GM23338 (cell line): ENCODE measurements at regions not wholly inside any gene's neighbourhood (a gene's known extent, or its start where the extent isn't known, plus 50 kb on each side); places are given as distances from the start of the nearest gene placed in this dataset.
A peak's percentile ranks its signal among the peaks of the same experiment; 100 is the strongest.

Experiments
- ATAC-seq: fragments of 200-7000 bp; cut with Tn5 transposase; 3 replicates; pipeline ENCODE4 v1.9.1; 2020
- DNase-seq: peaks from one replicate; pipeline ENCODE4 v3.0.0-alpha.2; 2015; ENCODE audit warnings: low spot score
- H2AFZ ChIP-seq: fragments of 200-600 bp; sonication (generic); 2 replicates; pipeline ENCODE4 v1.8.0; 2016; ENCODE audit warnings: antibody characterized with exemption, mild to moderate bottlenecking, moderate library complexity
- H3F3A ChIP-seq: fragments of 200-600 bp; sonication (generic); replicated peaks from 2 replicates; pipeline ENCODE4 v1.8.0; 2017; ENCODE audit warnings: antibody characterized with exemption, mixed run types, low read depth
- H3K27ac ChIP-seq: fragments of 200-600 bp; sonication (generic); 2 replicates; pipeline ENCODE4 v1.6.1; 2016; ENCODE audit warnings: low read depth
- H3K27me3 ChIP-seq: fragments of 200-600 bp; sonication (generic); 2 replicates; pipeline ENCODE4 v1.8.0; 2016; ENCODE audit warnings: mild to moderate bottlenecking, mixed run types, moderate library complexity; ENCODE audit not compliant: insufficient read depth
- H3K36me3 ChIP-seq: fragments of 200-600 bp; sonication (generic); 2 replicates; pipeline ENCODE4 v1.8.0; 2016; ENCODE audit warnings: mild to moderate bottlenecking; ENCODE audit not compliant: insufficient read depth
- H3K4me1 ChIP-seq: fragments of 200-600 bp; sonication (generic); 2 replicates; pipeline ENCODE4 v1.8.0; 2016; ENCODE audit warnings: mild to moderate bottlenecking, moderate library complexity; ENCODE audit not compliant: insufficient read depth
- H3K4me2 ChIP-seq: fragments of 200-600 bp; sonication (generic); 2 replicates; pipeline ENCODE4 v1.7.1; 2017; ENCODE audit warnings: mixed run types
- H3K4me3 ChIP-seq: fragments of 200-600 bp; sonication (generic); 2 replicates; pipeline ENCODE4 v1.6.1; 2016; ENCODE audit warnings: mixed run types
- H3K79me2 ChIP-seq: fragments of 200-600 bp; sonication (generic); replicated peaks from 2 replicates; pipeline ENCODE4 v1.8.0; 2017; ENCODE audit warnings: mild to moderate bottlenecking; ENCODE audit not compliant: insufficient read depth
- H3K9me2 ChIP-seq: fragments of 200-600 bp; sonication (generic); 2 replicates; pipeline ENCODE4 v1.8.0; 2017; ENCODE audit not compliant: insufficient read depth
- H4K20me1 ChIP-seq: fragments of 200-600 bp; sonication (generic); replicated peaks from 2 replicates; pipeline ENCODE4 v1.8.0; 2017; ENCODE audit warnings: mild to moderate bottlenecking; ENCODE audit not compliant: insufficient read depth
- H3K27ac Mint-ChIP-seq: 2 replicates; pipeline ENCODE4 v1.8.0; 2020; ENCODE audit warnings: inconsistent platforms, mild to moderate bottlenecking, moderate library complexity, mixed read lengths
- H3K27me3 Mint-ChIP-seq: 3 replicates; pipeline ENCODE4 v1.8.0; 2022; ENCODE audit warnings: low read depth, mild to moderate bottlenecking, moderate library complexity, mixed read lengths, inconsistent platforms; ENCODE audit not compliant: insufficient read depth, poor library complexity
- H3K36me3 Mint-ChIP-seq: 3 replicates; pipeline ENCODE4 v1.8.0; 2021; ENCODE audit warnings: low read depth, mild to moderate bottlenecking, inconsistent platforms, moderate library complexity, mixed read lengths
- H3K4me1 Mint-ChIP-seq: 3 replicates; pipeline ENCODE4 v1.8.0; 2020; ENCODE audit warnings: mild to moderate bottlenecking, inconsistent platforms, mixed read lengths
- H3K4me3 Mint-ChIP-seq: 3 replicates; pipeline ENCODE4 v1.8.0; 2021; ENCODE audit warnings: moderate library complexity, mild to moderate bottlenecking, inconsistent platforms, mixed read lengths
- H3K9me3 Mint-ChIP-seq: 3 replicates; pipeline ENCODE4 v1.8.0; 2020; ENCODE audit warnings: moderate library complexity, mild to moderate bottlenecking, inconsistent platforms, mixed read lengths
- CREB1 ChIP-seq: fragments of 250-450 bp; sonication (Bioruptor Pico); IDR thresholded peaks from 2 replicates; pipeline ENCODE4 v1.5.0; 2020; ENCODE audit warnings: low read depth, mild to moderate bottlenecking, moderate library complexity
- CTCF ChIP-seq, 2 experiments: fragments of 200-600 bp in 1 of 2; sonication (generic) in 1 of 2; conservative IDR thresholded peaks; 2 replicates each; pipeline versions ENCODE4 v1.5.1 to v1.6.1; 2016 to 2017; ENCODE audit warnings: antibody characterized with exemption in 2 of 2, low read depth in 2 of 2, mild to moderate bottlenecking in 2 of 2, moderate library complexity in 1 of 2
- ETS1 ChIP-seq: IDR thresholded peaks from 2 replicates; pipeline ENCODE4 v1.6.1; 2016; ENCODE audit warnings: antibody characterized with exemption
- JUNB ChIP-seq: IDR thresholded peaks from one replicate; pipeline ENCODE4 v1.6.1; 2016; ENCODE audit warnings: antibody characterized with exemption; ENCODE audit not compliant: unreplicated experiment
- NANOG ChIP-seq: IDR thresholded peaks from 2 replicates; pipeline ENCODE4 v1.6.1; 2016; ENCODE audit warnings: antibody characterized with exemption, borderline replicate concordance
- POLR2AphosphoS5 ChIP-seq: IDR thresholded peaks from 2 replicates; pipeline ENCODE4 v1.6.1; 2016; ENCODE audit warnings: antibody characterized with exemption, low read depth
- REST ChIP-seq: IDR thresholded peaks from one replicate; pipeline ENCODE4 v1.6.1; 2018; ENCODE audit warnings: antibody characterized with exemption; ENCODE audit not compliant: unreplicated experiment
- STAT1 ChIP-seq: IDR thresholded peaks from one replicate; pipeline ENCODE4 v1.6.1; 2016; ENCODE audit warnings: antibody characterized with exemption; ENCODE audit not compliant: unreplicated experiment

GRCh38 chr10:132486539-132487121 is 51.0 kb upstream of the INPP5A start:
- H3K27me3 Mint-ChIP-seq, result peaks cover 4% of the 10 kb centered on the region
- H3K4me1 Mint-ChIP-seq, result no peaks in the 10 kb centered on the region; the same call in 2 of the 3 replicates
- no peaks in the 10 kb centered on the region for H3K36me3 ChIP-seq
- H3K27ac Mint-ChIP-seq, result no peak overlapping the region
- H3K4me2 ChIP-seq, result no peak overlapping the region
- no peak overlapping the region for H3K27ac ChIP-seq
- TF ChIP-seq ETS1, result no peak
- 0 out of 4 replicates have a peak, but pooled peaks of 1 of the 2 experiments have one; percentile 9 for TF ChIP-seq CTCF (conservative IDR thresholded peaks at IDR 0.05; ENCODE audit: low read depth in 2 of 2)
- H3K4me3 Mint-ChIP-seq, result no peak overlapping the region
- H4K20me1 ChIP-seq, result no peaks in the 10 kb centered on the region
- H2AFZ ChIP-seq, result peak overlapping the region; percentile 38; the same call in 1 of the 2 replicates
- H3F3A ChIP-seq, result no peaks in the 10 kb centered on the region
- no peaks in the 10 kb centered on the region; the same call in 1 of the 2 replicates for H3K9me2 ChIP-seq
- peak; percentile 38 for DNase-seq
- H3K4me3 ChIP-seq, result no peak overlapping the region
- H3K4me1 ChIP-seq, result no peaks in the 10 kb centered on the region
- ATAC-seq, result peak; percentile 76
- no peaks in the 10 kb centered on the region; the same call in 2 of the 3 replicates for H3K36me3 Mint-ChIP-seq
- H3K9me3 Mint-ChIP-seq, result peaks cover 12% of the 10 kb centered on the region
- H3K27me3 ChIP-seq, result no peaks in the 10 kb centered on the region
- no peaks in the 10 kb centered on the region for H3K79me2 ChIP-seq

GRCh38 chr10:132487241-132488135 is 50.1 kb upstream of the INPP5A start:
- peak overlapping the region; percentile 38; the same call in 1 of the 2 replicates for H2AFZ ChIP-seq
- H3K79me2 ChIP-seq, result no peaks in the 10 kb centered on the region
- H3K4me1 ChIP-seq, result no peaks in the 10 kb centered on the region
- Mint-ChIP-seq H3K27me3 (peaks cover 5% of the 10 kb centered on the region), H3K36me3 (no peaks in the 10 kb centered on the region; the same call in 2 of the 3 replicates), H3K9me3 (peaks cover 14% of the 10 kb centered on the region), H3K4me1 (no peaks in the 10 kb centered on the region; the same call in 2 of the 3 replicates), H3K4me3 (no peak overlapping the region), H3K27ac (no peak overlapping the region)
- H3K36me3 ChIP-seq, result no peaks in the 10 kb centered on the region
- H3K27me3 ChIP-seq, result no peaks in the 10 kb centered on the region
- no peak overlapping the region for H3K4me2 ChIP-seq
- ATAC-seq (peak; percentile 21; the same call in 2 of the 3 replicates), DNase-seq (no peak)
- no peaks in the 10 kb centered on the region for H3F3A ChIP-seq
- H3K4me3 ChIP-seq, result no peak overlapping the region
- H4K20me1 ChIP-seq, result no peaks in the 10 kb centered on the region
- H3K9me2 ChIP-seq, result no peaks in the 10 kb centered on the region; the same call in 1 of the 2 replicates
- no peak overlapping the region for H3K27ac ChIP-seq
- TF ChIP-seq NANOG (no peak), REST (no peak), STAT1 (no peak), ETS1 (no peak), CREB1 (CRISPR knock-in tag) (no peak), JUNB (no peak), POLR2AphosphoS5 (no peak)
